ENCODE measurements at regions not wholly inside any gene's neighbourhood (a gene's known extent, or its start where the extent isn't known, plus 50 kb on each side); places are given as distances from the start of the nearest gene placed in this dataset.

DNA sequence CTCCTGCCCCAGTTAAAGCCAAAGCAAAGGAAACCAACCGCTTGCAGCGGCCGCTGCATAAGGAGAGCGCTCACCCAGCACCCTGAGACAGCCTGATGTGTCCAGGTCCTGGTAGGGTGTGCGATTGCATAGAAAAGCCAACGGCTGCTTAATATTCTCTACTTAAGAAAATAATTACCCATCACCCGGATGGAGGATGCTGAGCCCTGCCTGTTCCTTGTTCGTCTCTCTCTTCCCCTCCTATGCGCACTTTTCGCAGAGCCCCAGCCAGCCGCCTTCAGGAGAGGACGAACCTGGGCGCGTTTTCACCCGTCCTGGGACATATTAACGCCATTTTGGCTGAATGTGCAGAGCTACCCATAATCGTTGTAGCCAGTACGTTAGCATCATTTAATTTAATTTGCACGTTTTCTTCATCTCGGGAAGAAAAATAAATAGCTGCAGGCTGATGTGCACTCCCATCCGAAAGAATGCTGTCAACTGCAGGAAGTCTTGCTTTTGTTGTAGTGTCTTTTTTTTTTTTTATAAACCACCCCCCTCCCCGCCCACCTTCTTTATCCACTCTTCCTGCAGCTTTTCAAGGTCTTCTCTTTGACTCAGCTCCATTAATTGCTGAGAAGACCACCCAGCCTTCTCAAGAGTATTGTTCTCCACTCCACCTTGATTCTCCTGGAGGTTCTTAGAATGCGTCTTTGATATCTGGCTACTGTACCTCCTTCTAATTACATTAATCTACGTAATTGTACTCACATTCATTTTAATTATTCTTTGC is 214.5 kb downstream of the TEX29 start:
- TF ChIP-seq EP300 (IDR thresholded peaks at IDR 0.05): no peak
- TF ChIP-seq, protein P1, sequence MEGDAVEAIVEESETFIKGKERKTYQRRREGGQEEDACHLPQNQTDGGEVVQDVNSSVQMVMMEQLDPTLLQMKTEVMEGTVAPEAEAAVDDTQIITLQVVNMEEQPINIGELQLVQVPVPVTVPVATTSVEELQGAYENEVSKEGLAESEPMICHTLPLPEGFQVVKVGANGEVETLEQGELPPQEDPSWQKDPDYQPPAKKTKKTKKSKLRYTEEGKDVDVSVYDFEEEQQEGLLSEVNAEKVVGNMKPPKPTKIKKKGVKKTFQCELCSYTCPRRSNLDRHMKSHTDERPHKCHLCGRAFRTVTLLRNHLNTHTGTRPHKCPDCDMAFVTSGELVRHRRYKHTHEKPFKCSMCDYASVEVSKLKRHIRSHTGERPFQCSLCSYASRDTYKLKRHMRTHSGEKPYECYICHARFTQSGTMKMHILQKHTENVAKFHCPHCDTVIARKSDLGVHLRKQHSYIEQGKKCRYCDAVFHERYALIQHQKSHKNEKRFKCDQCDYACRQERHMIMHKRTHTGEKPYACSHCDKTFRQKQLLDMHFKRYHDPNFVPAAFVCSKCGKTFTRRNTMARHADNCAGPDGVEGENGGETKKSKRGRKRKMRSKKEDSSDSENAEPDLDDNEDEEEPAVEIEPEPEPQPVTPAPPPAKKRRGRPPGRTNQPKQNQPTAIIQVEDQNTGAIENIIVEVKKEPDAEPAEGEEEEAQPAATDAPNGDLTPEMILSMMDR (IDR thresholded peaks at IDR 0.05): no peak

Measured in sigmoid colon (tissue), 4 donors.